ENCODE measurements at regions not wholly inside any gene's neighbourhood (a gene's known extent, or its start where the extent isn't known, plus 50 kb on each side); places are given as distances from the start of the nearest gene placed in this dataset.
"Not testable (repeated sequence)": the region's sequence is repeated elsewhere in the genome, so short reads cannot be mapped to it uniquely, and the experiment has no call there.

GRCh38 chr10:120239695-120240094 is 217.3 kb upstream of the PLPP4 start:
- TF ChIP-seq, protein P1, sequence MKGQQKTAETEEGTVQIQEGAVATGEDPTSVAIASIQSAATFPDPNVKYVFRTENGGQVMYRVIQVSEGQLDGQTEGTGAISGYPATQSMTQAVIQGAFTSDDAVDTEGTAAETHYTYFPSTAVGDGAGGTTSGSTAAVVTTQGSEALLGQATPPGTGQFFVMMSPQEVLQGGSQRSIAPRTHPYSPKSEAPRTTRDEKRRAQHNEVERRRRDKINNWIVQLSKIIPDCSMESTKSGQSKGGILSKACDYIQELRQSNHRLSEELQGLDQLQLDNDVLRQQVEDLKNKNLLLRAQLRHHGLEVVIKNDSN (CRISPR knock-in tag; IDR thresholded peaks at IDR 0.05) = not testable (repeated sequence)
- not testable (repeated sequence) for TF ChIP-seq HMGXB4 (CRISPR knock-in tag; IDR thresholded peaks at IDR 0.05); CBFB (CRISPR knock-in tag; IDR thresholded peaks at IDR 0.05; ENCODE audit: low read depth); ATF1 (CRISPR knock-in tag; IDR thresholded peaks at IDR 0.05); CTCF (IDR thresholded peaks at IDR 0.05); IRF2 (CRISPR knock-in tag; IDR thresholded peaks at IDR 0.05; ENCODE audit: borderline replicate concordance, low read depth); FOXP1 (CRISPR knock-in tag; IDR thresholded peaks at IDR 0.05; ENCODE audit: borderline replicate concordance); CREB1 (CRISPR knock-in tag; IDR thresholded peaks at IDR 0.05); FOXK1 (CRISPR knock-in tag; IDR thresholded peaks at IDR 0.05); ATF6 (CRISPR knock-in tag; IDR thresholded peaks at IDR 0.05); ZNF121 (CRISPR knock-in tag; IDR thresholded peaks at IDR 0.05)
- TF ChIP-seq, protein P2, sequence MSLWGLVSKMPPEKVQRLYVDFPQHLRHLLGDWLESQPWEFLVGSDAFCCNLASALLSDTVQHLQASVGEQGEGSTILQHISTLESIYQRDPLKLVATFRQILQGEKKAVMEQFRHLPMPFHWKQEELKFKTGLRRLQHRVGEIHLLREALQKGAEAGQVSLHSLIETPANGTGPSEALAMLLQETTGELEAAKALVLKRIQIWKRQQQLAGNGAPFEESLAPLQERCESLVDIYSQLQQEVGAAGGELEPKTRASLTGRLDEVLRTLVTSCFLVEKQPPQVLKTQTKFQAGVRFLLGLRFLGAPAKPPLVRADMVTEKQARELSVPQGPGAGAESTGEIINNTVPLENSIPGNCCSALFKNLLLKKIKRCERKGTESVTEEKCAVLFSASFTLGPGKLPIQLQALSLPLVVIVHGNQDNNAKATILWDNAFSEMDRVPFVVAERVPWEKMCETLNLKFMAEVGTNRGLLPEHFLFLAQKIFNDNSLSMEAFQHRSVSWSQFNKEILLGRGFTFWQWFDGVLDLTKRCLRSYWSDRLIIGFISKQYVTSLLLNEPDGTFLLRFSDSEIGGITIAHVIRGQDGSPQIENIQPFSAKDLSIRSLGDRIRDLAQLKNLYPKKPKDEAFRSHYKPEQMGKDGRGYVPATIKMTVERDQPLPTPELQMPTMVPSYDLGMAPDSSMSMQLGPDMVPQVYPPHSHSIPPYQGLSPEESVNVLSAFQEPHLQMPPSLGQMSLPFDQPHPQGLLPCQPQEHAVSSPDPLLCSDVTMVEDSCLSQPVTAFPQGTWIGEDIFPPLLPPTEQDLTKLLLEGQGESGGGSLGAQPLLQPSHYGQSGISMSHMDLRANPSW (CRISPR knock-in tag; conservative IDR thresholded peaks at IDR 0.05; ENCODE audit: low read depth) = not testable (repeated sequence)
- TF ChIP-seq, protein P3, sequence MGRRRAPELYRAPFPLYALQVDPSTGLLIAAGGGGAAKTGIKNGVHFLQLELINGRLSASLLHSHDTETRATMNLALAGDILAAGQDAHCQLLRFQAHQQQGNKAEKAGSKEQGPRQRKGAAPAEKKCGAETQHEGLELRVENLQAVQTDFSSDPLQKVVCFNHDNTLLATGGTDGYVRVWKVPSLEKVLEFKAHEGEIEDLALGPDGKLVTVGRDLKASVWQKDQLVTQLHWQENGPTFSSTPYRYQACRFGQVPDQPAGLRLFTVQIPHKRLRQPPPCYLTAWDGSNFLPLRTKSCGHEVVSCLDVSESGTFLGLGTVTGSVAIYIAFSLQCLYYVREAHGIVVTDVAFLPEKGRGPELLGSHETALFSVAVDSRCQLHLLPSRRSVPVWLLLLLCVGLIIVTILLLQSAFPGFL (CRISPR knock-in tag; IDR thresholded peaks at IDR 0.05; ENCODE audit: borderline replicate concordance) = not testable (repeated sequence)
